ENCODE measurements at regions not wholly inside any gene's neighbourhood (a gene's known extent, or its start where the extent isn't known, plus 50 kb on each side); places are given as distances from the start of the nearest gene placed in this dataset.

GRCh38 chr20:52880997-52881396, 91.2 kb upstream of the TSHZ2 start:
- no peaks in the 10 kb centered on the region for H3K36me3 Mint-ChIP-seq (ENCODE audit: low read depth)
- H3K4me1 Mint-ChIP-seq, result peaks cover 8% of the 10 kb centered on the region
- H3K4me3 Mint-ChIP-seq, result no peak overlapping the region

GRCh38 chr20:52880259-52880658, 91.9 kb upstream of the TSHZ2 start:
- H3K4me3 Mint-ChIP-seq, result no peak overlapping the region
- H3K27ac Mint-ChIP-seq (ENCODE audit: unreplicated experiment), result no peak overlapping the region
- TF ChIP-seq CTCF (conservative IDR thresholded peaks at IDR 0.05), result no peak
- H3K36me3 Mint-ChIP-seq (ENCODE audit: low read depth), result no peaks in the 10 kb centered on the region
- no peak for DNase-seq (ENCODE audit: low read depth, low spot score)
- H3K27me3 Mint-ChIP-seq (ENCODE audit: low read depth), result no peaks in the 10 kb centered on the region
- peaks cover 8% of the 10 kb centered on the region for H3K4me1 Mint-ChIP-seq
- peaks cover 4% of the 10 kb centered on the region for H3K9me3 Mint-ChIP-seq

More at GRCh38 chr20:52880997-52881396, 91.2 kb upstream of the TSHZ2 start:
- peaks cover 4% of the 10 kb centered on the region for H3K9me3 Mint-ChIP-seq
- H3K27me3 Mint-ChIP-seq (ENCODE audit: low read depth), result no peaks in the 10 kb centered on the region
- no peak for DNase-seq (ENCODE audit: low read depth, low spot score)
- TF ChIP-seq CTCF (conservative IDR thresholded peaks at IDR 0.05), result no peak
- no peak overlapping the region for H3K27ac Mint-ChIP-seq (ENCODE audit: unreplicated experiment)

- Mint-ChIP-seq H3K4me1 (no peaks in the 10 kb centered on the region), H3K27me3 (ENCODE audit: low read depth) (no peaks in the 10 kb centered on the region), H3K36me3 (ENCODE audit: low read depth) (no peaks in the 10 kb centered on the region), H3K9me3 (peaks cover under 1% of the 10 kb centered on the region), H3K27ac (ENCODE audit: unreplicated experiment) (no peak overlapping the region), H3K4me3 (no peak overlapping the region)
- DNase-seq (ENCODE audit: low read depth, low spot score), result no peak
- no peak for TF ChIP-seq CTCF (conservative IDR thresholded peaks at IDR 0.05)
Observed at GRCh38 chr20:52874241-52874640, 97.9 kb upstream of the TSHZ2 start.

- Mint-ChIP-seq H3K27ac (ENCODE audit: unreplicated experiment) (no peak overlapping the region), H3K36me3 (ENCODE audit: low read depth) (no peaks in the 10 kb centered on the region), H3K4me3 (no peak overlapping the region), H3K4me1 (no peaks in the 10 kb centered on the region), H3K9me3 (peaks cover 5% of the 10 kb centered on the region), H3K27me3 (ENCODE audit: low read depth) (no peaks in the 10 kb centered on the region)
- no peak for DNase-seq (ENCODE audit: low read depth, low spot score)
- no peak for TF ChIP-seq CTCF (conservative IDR thresholded peaks at IDR 0.05)
Observed at GRCh38 chr20:52869698-52870501, 102.3 kb upstream of the TSHZ2 start.

GRCh38 chr20:52869276-52869675, 102.9 kb upstream of the TSHZ2 start:
- H3K27ac Mint-ChIP-seq (ENCODE audit: unreplicated experiment), result no peak overlapping the region
- H3K27me3 Mint-ChIP-seq (ENCODE audit: low read depth), result no peaks in the 10 kb centered on the region
- H3K4me1 Mint-ChIP-seq, result no peaks in the 10 kb centered on the region
- DNase-seq (ENCODE audit: low read depth, low spot score), result no peak
- H3K4me3 Mint-ChIP-seq, result no peak overlapping the region
- H3K36me3 Mint-ChIP-seq (ENCODE audit: low read depth), result no peaks in the 10 kb centered on the region
- H3K9me3 Mint-ChIP-seq, result peaks cover 5% of the 10 kb centered on the region
- no peak for TF ChIP-seq CTCF (conservative IDR thresholded peaks at IDR 0.05)

Measured in neural crest cell (in vitro differentiated cells).